HFF-Myc (cell line): ENCODE measurements at regions not wholly inside any gene's neighbourhood (a gene's known extent, or its start where the extent isn't known, plus 50 kb on each side); places are given as distances from the start of the nearest gene placed in this dataset.

Experiments used
- DNase-seq: peaks from one replicate; pipeline ENCODE4 v3.0.0-alpha.2; 2011; ENCODE audit warnings: low read depth; ENCODE audit errors: extremely low read depth
- H3K4me3 ChIP-seq: replicated peaks from 2 replicates; pipeline ENCODE4 v1.5.1; 2011; ENCODE audit warnings: low read depth, mild to moderate bottlenecking, control low read depth, low read length
- TF ChIP-seq, protein P1 (sequence below): IDR thresholded peaks from 2 replicates; pipeline ENCODE4 v1.5.1; 2012; ENCODE audit warnings: mild to moderate bottlenecking, low read depth, low read length, control low read depth; ENCODE audit errors: missing control alignments

DNA sequence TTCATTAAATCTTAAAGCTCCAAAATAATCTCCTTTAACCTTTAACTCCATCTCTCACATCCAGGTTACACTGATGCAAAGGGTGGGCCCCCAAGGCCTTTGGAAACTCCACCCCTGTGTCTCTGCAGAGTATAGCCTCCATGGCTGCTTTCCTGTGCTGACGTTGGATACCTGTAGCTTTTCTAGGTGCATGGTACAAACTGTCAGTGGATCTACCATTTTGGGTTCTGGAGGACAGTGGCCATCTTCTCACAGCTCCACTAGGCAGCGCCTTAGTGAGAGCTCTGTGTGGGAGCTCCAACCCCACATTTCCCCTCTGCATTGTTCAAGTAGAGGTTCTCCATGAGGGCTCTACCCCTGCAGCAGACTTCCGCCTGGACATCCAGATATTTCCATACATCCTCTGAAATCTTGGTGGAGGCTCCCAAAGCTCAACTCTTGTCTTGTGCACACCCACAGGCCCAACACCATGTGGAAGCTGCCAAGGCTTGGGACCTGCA, 162.2 kb downstream of the RASSF9 start:
- no peak for DNase-seq
- no peak overlapping the region for H3K4me3 ChIP-seq
- TF ChIP-seq, protein P1, sequence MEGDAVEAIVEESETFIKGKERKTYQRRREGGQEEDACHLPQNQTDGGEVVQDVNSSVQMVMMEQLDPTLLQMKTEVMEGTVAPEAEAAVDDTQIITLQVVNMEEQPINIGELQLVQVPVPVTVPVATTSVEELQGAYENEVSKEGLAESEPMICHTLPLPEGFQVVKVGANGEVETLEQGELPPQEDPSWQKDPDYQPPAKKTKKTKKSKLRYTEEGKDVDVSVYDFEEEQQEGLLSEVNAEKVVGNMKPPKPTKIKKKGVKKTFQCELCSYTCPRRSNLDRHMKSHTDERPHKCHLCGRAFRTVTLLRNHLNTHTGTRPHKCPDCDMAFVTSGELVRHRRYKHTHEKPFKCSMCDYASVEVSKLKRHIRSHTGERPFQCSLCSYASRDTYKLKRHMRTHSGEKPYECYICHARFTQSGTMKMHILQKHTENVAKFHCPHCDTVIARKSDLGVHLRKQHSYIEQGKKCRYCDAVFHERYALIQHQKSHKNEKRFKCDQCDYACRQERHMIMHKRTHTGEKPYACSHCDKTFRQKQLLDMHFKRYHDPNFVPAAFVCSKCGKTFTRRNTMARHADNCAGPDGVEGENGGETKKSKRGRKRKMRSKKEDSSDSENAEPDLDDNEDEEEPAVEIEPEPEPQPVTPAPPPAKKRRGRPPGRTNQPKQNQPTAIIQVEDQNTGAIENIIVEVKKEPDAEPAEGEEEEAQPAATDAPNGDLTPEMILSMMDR, result no peak

DNA sequence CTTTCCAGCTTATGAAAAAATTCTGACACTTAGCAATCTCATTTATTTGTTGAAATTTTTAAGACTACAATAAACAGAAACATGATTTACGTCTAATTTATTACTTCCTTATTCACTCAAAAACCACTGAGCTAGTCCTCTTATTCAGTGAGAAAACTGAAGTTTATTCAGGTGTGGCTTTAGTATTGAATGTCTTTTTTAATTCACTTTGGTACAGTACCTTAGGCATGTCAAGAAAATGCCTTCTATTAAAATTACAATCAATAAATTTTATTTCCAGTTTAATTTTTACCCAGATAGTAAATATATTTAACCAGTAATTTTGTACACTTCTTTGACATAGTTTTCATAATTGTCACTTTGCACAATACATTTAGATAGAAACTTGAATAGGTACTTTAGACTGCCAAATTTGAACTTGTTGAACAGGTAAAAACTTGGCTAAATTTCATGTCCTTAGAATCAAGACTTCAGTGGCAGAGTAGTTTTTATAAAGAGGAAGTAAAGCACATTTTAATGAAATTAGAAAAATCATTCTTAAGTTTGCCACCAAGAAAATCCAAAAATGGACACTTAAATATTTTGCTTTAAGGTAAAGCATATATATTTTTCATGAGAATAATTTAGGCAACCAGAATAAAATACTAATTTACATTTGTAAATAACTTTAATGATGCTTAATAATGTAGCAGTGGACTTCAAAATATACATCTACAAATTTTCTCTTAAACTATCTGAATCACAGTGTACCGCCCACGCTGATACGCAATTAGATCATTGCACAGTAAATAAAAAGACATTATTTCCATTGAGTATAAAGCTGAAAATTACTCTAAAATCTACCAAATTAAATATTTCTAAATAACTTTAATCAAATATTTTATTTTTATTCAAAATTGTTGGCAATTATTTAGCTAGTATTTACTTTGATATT, 159.1 kb downstream of the RASSF9 start:
- DNase-seq, result no peak
- no peak overlapping the region for H3K4me3 ChIP-seq
- TF ChIP-seq, protein P1, result no peak

DNA sequence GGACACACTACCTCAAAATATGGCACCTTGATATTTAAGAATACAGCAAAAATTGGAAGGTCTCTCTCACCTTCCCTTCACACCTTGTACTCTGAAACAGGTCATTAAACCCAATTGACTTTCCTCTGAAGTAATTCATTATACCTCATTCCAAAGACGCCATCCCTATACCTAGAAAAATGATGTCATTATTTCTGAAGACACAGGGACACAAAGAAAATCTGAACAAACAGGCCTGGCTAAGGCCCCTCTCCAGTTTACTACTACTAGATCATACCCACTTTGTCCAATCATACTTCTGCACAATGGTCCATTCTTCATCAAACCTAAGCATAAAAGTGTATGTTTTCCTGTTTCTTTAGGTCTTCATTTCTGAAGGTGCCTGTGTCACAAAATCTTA, 156.9 kb downstream of the RASSF9 start:
- TF ChIP-seq, protein P1, result no peak
- H3K4me3 ChIP-seq, result no peak overlapping the region
- DNase-seq, result no peak

DNA sequence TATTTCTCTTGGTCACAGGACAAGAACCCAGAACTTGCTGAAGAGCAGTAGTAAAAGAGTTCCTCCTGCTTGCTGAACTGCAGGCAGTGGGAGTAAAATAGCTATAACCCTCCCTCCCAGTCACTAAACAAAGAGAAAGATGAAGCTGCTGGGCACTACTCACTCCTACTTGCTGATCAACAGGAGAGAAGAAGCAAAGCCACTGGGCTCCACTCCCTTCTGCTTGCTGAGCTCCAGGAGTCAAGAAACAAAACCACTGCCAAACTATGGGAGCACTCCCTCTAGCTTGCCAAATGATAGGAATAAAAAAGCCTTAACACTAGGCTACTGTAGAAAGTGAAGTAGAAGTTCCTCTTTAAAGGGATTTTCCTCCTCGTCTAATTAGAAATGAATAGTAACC, 155.3 kb downstream of the RASSF9 start:
- no peak overlapping the region for H3K4me3 ChIP-seq
- TF ChIP-seq, protein P1, result no peak
- DNase-seq, result no peak

DNA sequence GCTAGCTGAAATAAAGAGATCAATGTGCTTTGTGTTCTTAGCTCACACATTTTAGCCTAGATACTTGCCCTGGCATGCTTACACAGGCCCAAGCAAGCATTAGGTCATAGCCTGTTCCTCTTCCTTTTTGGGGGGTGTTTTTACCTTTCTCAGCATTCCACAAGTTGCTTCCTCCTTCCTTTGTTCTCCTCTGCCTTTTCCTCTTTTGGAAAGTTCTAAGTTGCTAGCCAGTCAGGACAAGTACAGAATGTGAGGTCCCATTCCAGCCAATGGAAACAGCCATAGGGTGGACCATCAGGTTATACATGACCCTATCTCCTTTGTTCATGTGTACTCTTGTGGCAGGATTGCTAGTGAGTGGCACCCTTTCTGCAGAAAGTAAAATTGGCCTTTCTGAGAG, 154.9 kb downstream of the RASSF9 start:
- no peak for DNase-seq
- TF ChIP-seq, protein P1, result no peak

DNA sequence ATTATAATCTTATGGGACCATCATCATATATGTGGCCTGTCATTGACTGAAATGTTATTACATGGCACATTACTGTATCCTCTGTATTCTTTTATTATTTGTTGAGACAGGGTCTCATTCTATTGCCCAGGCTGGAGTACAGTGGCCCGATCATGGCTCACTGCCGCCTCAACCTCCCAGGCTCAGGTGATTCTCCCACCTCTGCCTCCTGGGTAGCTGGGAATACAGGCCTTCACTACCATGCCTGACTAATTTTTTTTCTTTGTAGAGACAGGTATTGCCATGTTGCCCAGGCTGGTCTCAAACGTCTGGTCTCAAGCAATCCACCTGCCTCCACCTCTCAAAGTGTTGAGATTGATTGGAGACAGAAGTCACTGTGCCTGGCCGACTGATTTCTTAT, 153.2 kb downstream of the RASSF9 start:
- DNase-seq, result no peak
- TF ChIP-seq, protein P1, result no peak
- H3K4me3 ChIP-seq, result no peak overlapping the region

More for the DNA sequence above, 154.9 kb downstream of the RASSF9 start:
- H3K4me3 ChIP-seq, result no peak overlapping the region
